T-helper 17 cell (primary cell): ENCODE measurements at regions not wholly inside any gene's neighbourhood (a gene's known extent, or its start where the extent isn't known, plus 50 kb on each side); places are given as distances from the start of the nearest gene placed in this dataset.
"Not testable (repeated sequence)": the region's sequence is repeated elsewhere in the genome, so short reads cannot be mapped to it uniquely, and the experiment has no call there.

Experiments used
- ATAC-seq: fragments of 150-1000 bp; cut with Tn5 transposase; 2 replicates; pipeline ENCODE4 v1.10.0; 2021; ENCODE audit warnings: mild to moderate bottlenecking, moderate library complexity
- DNase-seq, 3 donors: peaks; one replicate each; pipeline versions ENCODE4 v3.0.0 to v3.0.0-alpha.2; 2020 to 2021
- H3K9me3 ChIP-seq: one replicate; pipeline ENCODE4 v1.7.0; 2013; ENCODE audit warnings: low read length, mild to moderate bottlenecking; ENCODE audit not compliant: control insufficient read depth, poor library complexity, severe bottlenecking
- H3K27ac Mint-ChIP-seq: one replicate; pipeline ENCODE4 v1.8.0; 2022; ENCODE audit warnings: mild to moderate bottlenecking, moderate library complexity, mixed read lengths
- H3K27me3 Mint-ChIP-seq: one replicate; pipeline ENCODE4 v1.8.0; 2022; ENCODE audit warnings: mixed read lengths
- H3K36me3 Mint-ChIP-seq: one replicate; pipeline ENCODE4 v1.8.0; 2022; ENCODE audit warnings: low read depth, mixed read lengths
- H3K4me1 Mint-ChIP-seq: one replicate; pipeline ENCODE4 v1.8.0; 2022; ENCODE audit warnings: mild to moderate bottlenecking, mixed read lengths
- H3K4me3 Mint-ChIP-seq: one replicate; pipeline ENCODE4 v1.8.0; 2022; ENCODE audit warnings: mild to moderate bottlenecking, moderate library complexity, mixed read lengths

- ATAC-seq: no peak
- no peaks in the 10 kb centered on the region for H3K9me3 ChIP-seq
- Mint-ChIP-seq H3K4me3 (no peak overlapping the region), H3K27ac (no peak overlapping the region), H3K36me3 (no peaks in the 10 kb centered on the region), H3K4me1 (no peaks in the 10 kb centered on the region), H3K27me3 (peaks cover 15% of the 10 kb centered on the region)
- DNase-seq: no peak
Observed at GRCh38 chr3:16687221-16687620, 82.0 kb upstream of the DAZL start.

GRCh38 chr3:16692486-16693344 lies 87.5 kb upstream of the DAZL start:
- Mint-ChIP-seq H3K27me3 (peaks cover 10% of the 10 kb centered on the region), H3K27ac (no peak overlapping the region), H3K4me3 (no peak overlapping the region), H3K36me3 (no peaks in the 10 kb centered on the region), H3K4me1 (peaks cover 8% of the 10 kb centered on the region)
- no peaks in the 10 kb centered on the region for H3K9me3 ChIP-seq
- ATAC-seq: no peak
- DNase-seq: no peak

GRCh38 chr3:16693820-16694219 lies 88.6 kb upstream of the DAZL start:
- H3K4me3 Mint-ChIP-seq: no peak overlapping the region
- peaks cover 9% of the 10 kb centered on the region for H3K4me1 Mint-ChIP-seq
- DNase-seq: no peak
- no peaks in the 10 kb centered on the region for H3K9me3 ChIP-seq
- no peak for ATAC-seq
- no peak overlapping the region for H3K27ac Mint-ChIP-seq
- H3K27me3 Mint-ChIP-seq: peaks cover 10% of the 10 kb centered on the region
- no peaks in the 10 kb centered on the region for H3K36me3 Mint-ChIP-seq

- no peak for ATAC-seq
- Mint-ChIP-seq H3K4me3 (no peak overlapping the region), H3K36me3 (no peaks in the 10 kb centered on the region), H3K4me1 (peaks cover 9% of the 10 kb centered on the region), H3K27me3 (peaks cover 6% of the 10 kb centered on the region), H3K27ac (no peak overlapping the region)
- DNase-seq: no peak
- H3K9me3 ChIP-seq: no peaks in the 10 kb centered on the region
Observed at GRCh38 chr3:16695710-16696109, 90.5 kb upstream of the DAZL start.

GRCh38 chr3:16697443-16698147 lies 92.4 kb upstream of the DAZL start:
- H3K4me3 Mint-ChIP-seq: no peak overlapping the region
- no peak for ATAC-seq
- H3K27ac Mint-ChIP-seq: no peak overlapping the region
- H3K36me3 Mint-ChIP-seq: no peaks in the 10 kb centered on the region
- H3K9me3 ChIP-seq: no peaks in the 10 kb centered on the region
- DNase-seq: no peak
- H3K27me3 Mint-ChIP-seq: peaks cover 14% of the 10 kb centered on the region
- H3K4me1 Mint-ChIP-seq: peaks cover 9% of the 10 kb centered on the region

- DNase-seq (no peak), ATAC-seq (no peak)
- H3K9me3 ChIP-seq: no peaks in the 10 kb centered on the region
- Mint-ChIP-seq H3K4me1 (peaks cover 3% of the 10 kb centered on the region), H3K4me3 (no peak overlapping the region), H3K27ac (no peak overlapping the region), H3K27me3 (peaks cover 15% of the 10 kb centered on the region), H3K36me3 (no peaks in the 10 kb centered on the region)
Observed at GRCh38 chr3:16700651-16701050, 95.4 kb upstream of the DAZL start.

- DNase-seq (no peak), ATAC-seq (no peak)
- Mint-ChIP-seq H3K27me3 (peaks cover 12% of the 10 kb centered on the region), H3K27ac (no peak overlapping the region), H3K4me1 (no peaks in the 10 kb centered on the region), H3K36me3 (no peaks in the 10 kb centered on the region), H3K4me3 (no peak overlapping the region)
- H3K9me3 ChIP-seq: no peaks in the 10 kb centered on the region
Observed at GRCh38 chr3:16704941-16705340, 99.7 kb upstream of the DAZL start.

- DNase-seq (no peak), ATAC-seq (no peak)
- H3K9me3 ChIP-seq: no peaks in the 10 kb centered on the region
- H3K27ac Mint-ChIP-seq: no peak overlapping the region
- no peaks in the 10 kb centered on the region for H3K36me3 Mint-ChIP-seq
- peaks cover 8% of the 10 kb centered on the region for H3K27me3 Mint-ChIP-seq
- no peak overlapping the region for H3K4me3 Mint-ChIP-seq
- H3K4me1 Mint-ChIP-seq: no peaks in the 10 kb centered on the region
Observed at GRCh38 chr3:16707260-16707659, 102.0 kb upstream of the DAZL start.

GRCh38 chr3:16708285-16708684 lies 103.1 kb upstream of the DAZL start:
- Mint-ChIP-seq H3K4me1 (no peaks in the 10 kb centered on the region), H3K4me3 (no peak overlapping the region), H3K27me3 (no peaks in the 10 kb centered on the region), H3K36me3 (no peaks in the 10 kb centered on the region), H3K27ac (no peak overlapping the region)
- H3K9me3 ChIP-seq: no peaks in the 10 kb centered on the region
- ATAC-seq: no peak
- no peak for DNase-seq

GRCh38 chr3:16711691-16712090 lies 106.5 kb upstream of the DAZL start:
- H3K4me1 Mint-ChIP-seq, ATAC-seq, H3K9me3 ChIP-seq, H3K27ac Mint-ChIP-seq, DNase-seq, H3K36me3 Mint-ChIP-seq, H3K4me3 Mint-ChIP-seq, H3K27me3 Mint-ChIP-seq: not testable (repeated sequence)

- Mint-ChIP-seq H3K27me3 (peaks cover 9% of the 10 kb centered on the region), H3K4me1 (no peaks in the 10 kb centered on the region), H3K4me3 (no peak overlapping the region), H3K27ac (no peak overlapping the region), H3K36me3 (peaks cover 2% of the 10 kb centered on the region)
- H3K9me3 ChIP-seq: no peaks in the 10 kb centered on the region
- ATAC-seq: no peak
- DNase-seq: no peak
Observed at GRCh38 chr3:16715281-16715680, 110.1 kb upstream of the DAZL start.

GRCh38 chr3:16719426-16719825 lies 114.2 kb upstream of the DAZL start:
- H3K4me1 Mint-ChIP-seq: no peaks in the 10 kb centered on the region

GRCh38 chr3:16720367-16720940 lies 115.2 kb upstream of the DAZL start:
- no peaks in the 10 kb centered on the region for H3K4me1 Mint-ChIP-seq
- DNase-seq: no peak
- peaks cover 2% of the 10 kb centered on the region for H3K36me3 Mint-ChIP-seq
- no peak for ATAC-seq
- no peaks in the 10 kb centered on the region for H3K9me3 ChIP-seq
- H3K27ac Mint-ChIP-seq: no peak overlapping the region
- H3K27me3 Mint-ChIP-seq: peaks cover 14% of the 10 kb centered on the region
- no peak overlapping the region for H3K4me3 Mint-ChIP-seq

More at GRCh38 chr3:16719426-16719825, 114.2 kb upstream of the DAZL start:
- Mint-ChIP-seq H3K36me3 (peaks cover 2% of the 10 kb centered on the region), H3K27me3 (peaks cover 14% of the 10 kb centered on the region), H3K4me3 (no peak overlapping the region), H3K27ac (no peak overlapping the region)
- DNase-seq (no peak), ATAC-seq (no peak)
- H3K9me3 ChIP-seq: no peaks in the 10 kb centered on the region
